H9 (cell line): ENCODE measurements at regions not wholly inside any gene's neighbourhood (a gene's known extent, or its start where the extent isn't known, plus 50 kb on each side); places are given as distances from the start of the nearest gene placed in this dataset.

Source experiments
- DNase-seq: peaks from one replicate; pipeline ENCODE4 v3.0.0-alpha.2; 2017
- H2AFZ ChIP-seq: one replicate; pipeline ENCODE4 v1.6.1; 2013; ENCODE audit warnings: mild to moderate bottlenecking, low read length, control low read depth, moderate library complexity
- H2AK5ac ChIP-seq: 2 replicates; pipeline ENCODE4 v1.6.1; 2013; ENCODE audit warnings: low read length, control low read depth, mixed read lengths; ENCODE audit not compliant: insufficient read length
- H2BK120ac ChIP-seq: one replicate; pipeline ENCODE4 v1.6.1; 2013; ENCODE audit warnings: low read depth, mild to moderate bottlenecking, low read length, control low read depth, inconsistent platforms; ENCODE audit not compliant: poor library complexity, severe bottlenecking
- H2BK12ac ChIP-seq: 2 replicates; pipeline ENCODE4 v1.6.1; 2013; ENCODE audit warnings: low read length, control low read depth, mixed read lengths, low read depth; ENCODE audit not compliant: insufficient read length
- H2BK15ac ChIP-seq: 2 replicates; pipeline ENCODE4 v1.6.1; 2013; ENCODE audit warnings: low read depth, low read length, control low read depth
- H2BK20ac ChIP-seq: one replicate; pipeline ENCODE4 v1.6.1; 2013; ENCODE audit warnings: low read depth, mild to moderate bottlenecking, low read length, control low read depth, inconsistent platforms; ENCODE audit not compliant: poor library complexity, severe bottlenecking
- H2BK5ac ChIP-seq: 2 replicates; pipeline ENCODE4 v1.6.1; 2013; ENCODE audit warnings: low read length, control low read depth, mixed read lengths; ENCODE audit not compliant: insufficient read length
- H3K14ac ChIP-seq: 2 replicates; pipeline ENCODE4 v1.6.1; 2013; ENCODE audit warnings: low read length, control low read depth; ENCODE audit not compliant: insufficient read depth
- H3K18ac ChIP-seq: 2 replicates; pipeline ENCODE4 v1.6.1; 2013; ENCODE audit warnings: low read depth, mild to moderate bottlenecking, mixed read lengths, low read length, control low read depth; ENCODE audit not compliant: insufficient read length
- H3K23ac ChIP-seq: 2 replicates; pipeline ENCODE4 v1.6.1; 2013; ENCODE audit warnings: low read length, control low read depth, mixed read lengths, low read depth; ENCODE audit not compliant: insufficient read length
- H3K23me2 ChIP-seq: 2 replicates; pipeline ENCODE4 v1.6.1; 2013; ENCODE audit warnings: low read depth, mild to moderate bottlenecking, mixed read lengths, low read length, control low read depth; ENCODE audit not compliant: insufficient read length, poor library complexity, severe bottlenecking
- H3K27ac ChIP-seq: 2 replicates; pipeline ENCODE4 v1.5.1; 2013; ENCODE audit warnings: low read length, control low read depth, mixed read lengths, low read depth; ENCODE audit not compliant: insufficient read length
- H3K27me3 ChIP-seq: 2 replicates; pipeline ENCODE4 v1.6.1; 2013; ENCODE audit warnings: low read length, control low read depth, inconsistent platforms; ENCODE audit not compliant: insufficient read depth
- H3K4ac ChIP-seq: 2 replicates; pipeline ENCODE4 v1.6.1; 2013; ENCODE audit warnings: low read depth, mild to moderate bottlenecking, control low read depth, inconsistent platforms, low read length, moderate library complexity
- H3K4me1 ChIP-seq: 2 replicates; pipeline ENCODE4 v1.6.1; 2013; ENCODE audit warnings: low read length, control low read depth, inconsistent platforms; ENCODE audit not compliant: insufficient read depth
- H3K4me2 ChIP-seq: 2 replicates; pipeline ENCODE4 v1.6.1; 2013; ENCODE audit warnings: low read length, control low read depth, mixed read lengths; ENCODE audit not compliant: insufficient read length, insufficient read depth
- H3K56ac ChIP-seq: 2 replicates; pipeline ENCODE4 v1.6.1; 2013; ENCODE audit warnings: low read depth, mild to moderate bottlenecking, mixed read lengths, low read length, control low read depth; ENCODE audit not compliant: insufficient read length
- H3K79me1 ChIP-seq: 2 replicates; pipeline ENCODE4 v1.6.1; 2013; ENCODE audit warnings: low read depth, mild to moderate bottlenecking, moderate library complexity, low read length, control low read depth, inconsistent platforms; ENCODE audit not compliant: insufficient read depth, poor library complexity, severe bottlenecking
- H3K79me2 ChIP-seq: 2 replicates; pipeline ENCODE4 v1.6.1; 2013; ENCODE audit warnings: low read length, control low read depth, inconsistent platforms; ENCODE audit not compliant: insufficient read depth
- H3K9ac ChIP-seq: 2 replicates; pipeline ENCODE4 v1.6.1; 2013; ENCODE audit warnings: low read length, control low read depth, mixed read lengths; ENCODE audit not compliant: insufficient read length; ENCODE audit errors: extremely low read depth
- H3K9me3 ChIP-seq: one replicate; pipeline ENCODE4 v1.6.1; 2013; ENCODE audit warnings: low read depth, low read length, inconsistent platforms; ENCODE audit not compliant: control insufficient read depth
- H3T11ph ChIP-seq: one replicate; pipeline ENCODE4 v1.6.1; 2013; ENCODE audit warnings: mild to moderate bottlenecking, low read length, control low read depth, inconsistent platforms
- H4K20me1 ChIP-seq: one replicate; pipeline ENCODE4 v1.6.1; 2013; ENCODE audit not compliant: control insufficient read depth, insufficient read length, insufficient read depth
- H4K5ac ChIP-seq: 2 replicates; pipeline ENCODE4 v1.6.1; 2013; ENCODE audit warnings: low read depth, mild to moderate bottlenecking, mixed read lengths, low read length, control low read depth; ENCODE audit not compliant: insufficient read length
- H4K8ac ChIP-seq: replicated peaks from 2 replicates; pipeline ENCODE4 v1.6.1; 2013; ENCODE audit warnings: low read length, control low read depth, mixed read lengths, low read depth; ENCODE audit not compliant: insufficient read length
- H4K91ac ChIP-seq: 2 replicates; pipeline ENCODE4 v1.6.1; 2013; ENCODE audit warnings: low read depth, mild to moderate bottlenecking, moderate library complexity, mixed read lengths, low read length, control low read depth; ENCODE audit not compliant: insufficient read length
- H3K27ac Mint-ChIP-seq, 3 experiments: 2 replicates in 2 of 3; 3 replicates in 1 of 3; pipeline ENCODE4 v1.8.0; 2020 to 2021; ENCODE audit warnings: mixed read lengths in 3 of 3, mild to moderate bottlenecking in 1 of 3, moderate library complexity in 1 of 3
- H3K27me3 Mint-ChIP-seq: 2 replicates; pipeline ENCODE4 v1.8.0; 2021; ENCODE audit warnings: low read depth, mild to moderate bottlenecking, moderate library complexity, mixed read lengths
- H3K36me3 Mint-ChIP-seq, 3 experiments: 2 replicates in 2 of 3; 3 replicates in 1 of 3; pipeline ENCODE4 v1.8.0; 2020 to 2021; ENCODE audit warnings: low read depth in 3 of 3, mixed read lengths in 3 of 3; ENCODE audit not compliant: insufficient read depth in 1 of 3
- H3K4me1 Mint-ChIP-seq, 2 experiments: 2 replicates each; pipeline ENCODE4 v1.8.0; 2020; ENCODE audit warnings: mixed read lengths in 2 of 2
- H3K4me3 Mint-ChIP-seq, 2 experiments: 2 replicates in 1 of 2; 3 replicates in 1 of 2; pipeline ENCODE4 v1.8.0; 2020 to 2021; ENCODE audit warnings: mild to moderate bottlenecking in 2 of 2, mixed read lengths in 2 of 2, moderate library complexity in 1 of 2
- H3K9me3 Mint-ChIP-seq, 2 experiments: 2 replicates in 1 of 2; 3 replicates in 1 of 2; pipeline ENCODE4 v1.8.0; 2020; ENCODE audit warnings: mild to moderate bottlenecking in 2 of 2, mixed read lengths in 2 of 2, moderate library complexity in 1 of 2
- CTCF ChIP-seq: fragments of 200-600 bp; sonication (generic); conservative IDR thresholded peaks from 3 replicates; pipeline ENCODE4 v1.8.0; 2021; ENCODE audit warnings: antibody characterized with exemption, mild to moderate bottlenecking

- DNase-seq: no peak
- Histone ChIP-seq H3K79me2 (no peaks in the 10 kb centered on the region), H4K8ac (no peak overlapping the region), H3K4me2 (no peak overlapping the region), H3K9ac (no peak overlapping the region), H2AK5ac (no peak overlapping the region), H2BK12ac (no peak overlapping the region), H4K20me1 (no peaks in the 10 kb centered on the region), H3K14ac (no peak overlapping the region), H3K56ac (no peak overlapping the region), H3K4me1 (no peaks in the 10 kb centered on the region), H2BK120ac (no peak overlapping the region), H4K5ac (no peak overlapping the region), H3K23ac (no peak overlapping the region), H3K9me3 (no peaks in the 10 kb centered on the region), H3K23me2 (no peaks in the 10 kb centered on the region), H3K79me1 (no peaks in the 10 kb centered on the region), H2BK5ac (no peak overlapping the region), H3T11ph (no peak overlapping the region), H3K18ac (no peak overlapping the region), H3K4ac (no peak overlapping the region), H3K27me3 (no peaks in the 10 kb centered on the region), H2BK20ac (no peak overlapping the region), H2AFZ (no peak overlapping the region), H3K27ac (no peak overlapping the region), H2BK15ac (no peak overlapping the region), H4K91ac (no peak overlapping the region)
- no peak overlapping the region for H3K4me3 Mint-ChIP-seq
- no peaks in the 10 kb centered on the region for H3K4me1 Mint-ChIP-seq
- no peaks in the 10 kb centered on the region for H3K9me3 Mint-ChIP-seq
- no peaks in the 10 kb centered on the region for H3K27me3 Mint-ChIP-seq
- H3K36me3 Mint-ChIP-seq: no peaks in the 10 kb centered on the region
- H3K27ac Mint-ChIP-seq: no peak overlapping the region
- no peak for TF ChIP-seq CTCF
These were observed 123.1 kb upstream of the EYS start for GRCh38 chr6:65830151-65830550.
